22Rv1 (cell line): ENCODE measurements at regions not wholly inside any gene's neighbourhood (a gene's known extent, or its start where the extent isn't known, plus 50 kb on each side); places are given as distances from the start of the nearest gene placed in this dataset.

Experiments
- H3K27ac ChIP-seq: fragments of 450-650 bp; 2 replicates; pipeline ENCODE4 v1.5.1; 2017
- CTCF ChIP-seq: fragments of 450-650 bp; IDR thresholded peaks from 2 replicates; pipeline ENCODE4 v1.5.1; 2017; ENCODE audit warnings: mild to moderate bottlenecking
- ZFX ChIP-seq: fragments of 450-650 bp; IDR thresholded peaks from 2 replicates; pipeline ENCODE4 v1.6.1; 2017; ENCODE audit warnings: antibody characterized with exemption, borderline replicate concordance

- no peak overlapping the region for H3K27ac ChIP-seq
- TF ChIP-seq CTCF = no peak
- no peak for TF ChIP-seq ZFX
These were observed 565.6 kb downstream of the MTRR start for GRCh38 chr5:8434501-8434900.

- no peak overlapping the region for H3K27ac ChIP-seq
- no peak for TF ChIP-seq ZFX
These were observed 568.0 kb downstream of the MTRR start for GRCh38 chr5:8436924-8437323.

GRCh38 chr5:8445139-8445538 is 576.2 kb downstream of the MTRR start:
- TF ChIP-seq ZFX = no peak
- no peak overlapping the region for H3K27ac ChIP-seq

- TF ChIP-seq CTCF (no peak), ZFX (no peak)
These were observed 577.2 kb downstream of the MTRR start for GRCh38 chr5:8446179-8446578.

GRCh38 chr5:8456846-8457186 is 587.9 kb downstream of the MTRR start:
- peak overlapping the region; percentile 88 for H3K27ac ChIP-seq
- TF ChIP-seq ZFX = no peak
- no peak for TF ChIP-seq CTCF

More at GRCh38 chr5:8446179-8446578, 577.2 kb downstream of the MTRR start:
- no peak overlapping the region for H3K27ac ChIP-seq

- TF ChIP-seq ZFX = no peak
- no peak for TF ChIP-seq CTCF
- peak overlapping the region; percentile 88 for H3K27ac ChIP-seq
These were observed 588.5 kb downstream of the MTRR start for GRCh38 chr5:8457187-8458037.

- peak overlapping the region; percentile 88 for H3K27ac ChIP-seq
These were observed 589.1 kb downstream of the MTRR start for GRCh38 chr5:8458038-8458383.

GRCh38 chr5:8461543-8461942 is 592.6 kb downstream of the MTRR start:
- no peak overlapping the region for H3K27ac ChIP-seq
- TF ChIP-seq CTCF = no peak
- TF ChIP-seq ZFX = no peak

More at GRCh38 chr5:8458038-8458383, 589.1 kb downstream of the MTRR start:
- TF ChIP-seq ZFX = no peak
- TF ChIP-seq CTCF = no peak
